Stomach (tissue), 4 donors: ENCODE measurements at regions not wholly inside any gene's neighbourhood (a gene's known extent, or its start where the extent isn't known, plus 50 kb on each side); places are given as distances from the start of the nearest gene placed in this dataset.

ENCODE experiments used
- POLR2AphosphoS5 ChIP-seq, 3 donors: sonication (generic); formaldehyde crosslinking; IDR thresholded peaks; one replicate each; pipeline ENCODE4 v1.6.1; 2016; ENCODE audit warnings: antibody characterized with exemption in 3 of 3
- TF ChIP-seq, protein P1 (sequence below), 7 experiments: fragments of 450-650 bp in 4 of 7; fragments of 200-600 bp in 3 of 7; sonication (generic) in 3 of 7; IDR thresholded peaks; one replicate each; pipeline ENCODE4 v1.5.1; 2016 to 2019; ENCODE audit warnings: antibody characterized with exemption in 7 of 7, control low read depth in 2 of 7, mild to moderate bottlenecking in 1 of 7

DNA sequence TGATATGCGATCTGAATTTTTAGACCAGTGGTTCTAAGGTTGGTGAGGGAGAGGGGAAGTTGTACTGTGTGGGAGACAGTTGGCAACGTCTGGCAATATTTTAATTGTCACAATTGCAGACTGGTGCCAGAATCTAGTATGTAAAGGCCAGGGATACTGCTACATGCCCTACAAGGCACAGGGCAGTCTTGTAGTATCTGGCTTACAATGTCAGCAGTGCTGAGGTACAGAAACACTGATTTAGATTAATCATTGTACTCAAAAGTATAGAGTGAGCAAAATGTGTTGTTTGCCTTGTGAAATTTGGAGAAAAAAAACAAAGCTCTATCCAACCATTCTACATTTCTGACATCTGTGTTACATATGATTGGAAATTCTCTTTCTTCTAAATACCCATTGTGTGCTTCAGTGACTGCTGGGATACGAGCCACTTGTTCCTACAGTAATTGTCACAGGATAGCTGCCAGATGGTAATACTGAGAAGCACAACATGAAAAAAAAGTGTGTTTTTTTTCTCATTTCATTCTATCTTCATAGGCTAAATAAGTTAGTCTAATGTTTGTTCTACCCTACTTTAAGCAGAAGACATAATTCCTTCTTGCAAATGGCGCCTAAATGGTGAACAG, 526.7 kb upstream of the AGA start:
- TF ChIP-seq, protein P1, sequence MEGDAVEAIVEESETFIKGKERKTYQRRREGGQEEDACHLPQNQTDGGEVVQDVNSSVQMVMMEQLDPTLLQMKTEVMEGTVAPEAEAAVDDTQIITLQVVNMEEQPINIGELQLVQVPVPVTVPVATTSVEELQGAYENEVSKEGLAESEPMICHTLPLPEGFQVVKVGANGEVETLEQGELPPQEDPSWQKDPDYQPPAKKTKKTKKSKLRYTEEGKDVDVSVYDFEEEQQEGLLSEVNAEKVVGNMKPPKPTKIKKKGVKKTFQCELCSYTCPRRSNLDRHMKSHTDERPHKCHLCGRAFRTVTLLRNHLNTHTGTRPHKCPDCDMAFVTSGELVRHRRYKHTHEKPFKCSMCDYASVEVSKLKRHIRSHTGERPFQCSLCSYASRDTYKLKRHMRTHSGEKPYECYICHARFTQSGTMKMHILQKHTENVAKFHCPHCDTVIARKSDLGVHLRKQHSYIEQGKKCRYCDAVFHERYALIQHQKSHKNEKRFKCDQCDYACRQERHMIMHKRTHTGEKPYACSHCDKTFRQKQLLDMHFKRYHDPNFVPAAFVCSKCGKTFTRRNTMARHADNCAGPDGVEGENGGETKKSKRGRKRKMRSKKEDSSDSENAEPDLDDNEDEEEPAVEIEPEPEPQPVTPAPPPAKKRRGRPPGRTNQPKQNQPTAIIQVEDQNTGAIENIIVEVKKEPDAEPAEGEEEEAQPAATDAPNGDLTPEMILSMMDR (IDR thresholded peaks at IDR 0.05) = no peak
- no peak for TF ChIP-seq POLR2AphosphoS5 (IDR thresholded peaks at IDR 0.05)
